Nephron (organoid): ENCODE measurements at regions not wholly inside any gene's neighbourhood (a gene's known extent, or its start where the extent isn't known, plus 50 kb on each side); places are given as distances from the start of the nearest gene placed in this dataset.
A peak's percentile ranks its signal among the peaks of the same experiment; 100 is the strongest.

ENCODE experiments used
- H3K27ac Mint-ChIP-seq, 3 experiments: 2 replicates each; pipeline ENCODE4 v1.8.0; 2020; ENCODE audit warnings: mixed read lengths in 3 of 3, mild to moderate bottlenecking in 2 of 3, moderate library complexity in 1 of 3
- H3K27me3 Mint-ChIP-seq: 2 replicates; pipeline ENCODE4 v1.8.0; 2021; ENCODE audit warnings: low read depth, mild to moderate bottlenecking, moderate library complexity, mixed read lengths
- H3K36me3 Mint-ChIP-seq: 2 replicates; pipeline ENCODE4 v1.8.0; 2020; ENCODE audit warnings: low read depth, mixed read lengths
- H3K4me1 Mint-ChIP-seq: 2 replicates; pipeline ENCODE4 v1.8.0; 2020; ENCODE audit warnings: mixed read lengths
- H3K4me3 Mint-ChIP-seq, 3 experiments: 2 replicates each; pipeline ENCODE4 v1.8.0; 2020; ENCODE audit warnings: mild to moderate bottlenecking in 3 of 3, mixed read lengths in 3 of 3, moderate library complexity in 2 of 3
- H3K9me3 Mint-ChIP-seq: 2 replicates; pipeline ENCODE4 v1.8.0; 2020; ENCODE audit warnings: mixed read lengths
- CTCF ChIP-seq, 3 experiments: fragments of 200-600 bp; sonication (generic); IDR thresholded peaks; one replicate each; pipeline ENCODE4 v1.5.0; 2021; ENCODE audit warnings: antibody characterized with exemption in 3 of 3; ENCODE audit not compliant: unreplicated experiment in 3 of 3

GRCh38 chr5:103356350-103357091 lies 98.0 kb downstream of the MACIR start:
- no peak for TF ChIP-seq CTCF (IDR thresholded peaks at IDR 0.05; ENCODE audit: unreplicated experiment in 3 of 3)
- Mint-ChIP-seq H3K4me3 (no peak overlapping the region), H3K4me1 (peaks cover 38% of the 10 kb centered on the region), H3K36me3 (no peaks in the 10 kb centered on the region), H3K9me3 (peaks cover 3% of the 10 kb centered on the region), H3K27ac (peak overlapping the region in 1 of 3 experiments; percentile 34), H3K27me3 (no peaks in the 10 kb centered on the region)

- Mint-ChIP-seq H3K36me3 (no peaks in the 10 kb centered on the region), H3K9me3 (no peaks in the 10 kb centered on the region), H3K27me3 (no peaks in the 10 kb centered on the region), H3K27ac (peak overlapping the region in 2 of 3 experiments; percentile 17 to 34), H3K4me1 (peaks cover 38% of the 10 kb centered on the region), H3K4me3 (no peak overlapping the region)
- no peak for TF ChIP-seq CTCF (IDR thresholded peaks at IDR 0.05; ENCODE audit: unreplicated experiment in 3 of 3)
Observed at GRCh38 chr5:103355579-103355978, 97.0 kb downstream of the MACIR start.

GRCh38 chr5:103354446-103354845 lies 95.9 kb downstream of the MACIR start:
- H3K27me3 Mint-ChIP-seq: no peaks in the 10 kb centered on the region

GRCh38 chr5:103353581-103353980 lies 95.0 kb downstream of the MACIR start:
- H3K9me3 Mint-ChIP-seq: no peaks in the 10 kb centered on the region
- H3K27me3 Mint-ChIP-seq: no peaks in the 10 kb centered on the region
- no peak overlapping the region for H3K4me3 Mint-ChIP-seq
- no peaks in the 10 kb centered on the region for H3K36me3 Mint-ChIP-seq
- no peak overlapping the region for H3K27ac Mint-ChIP-seq
- H3K4me1 Mint-ChIP-seq: peaks cover 26% of the 10 kb centered on the region
- TF ChIP-seq CTCF (IDR thresholded peaks at IDR 0.05; ENCODE audit: unreplicated experiment in 3 of 3): no peak

More at GRCh38 chr5:103354446-103354845, 95.9 kb downstream of the MACIR start:
- TF ChIP-seq CTCF (IDR thresholded peaks at IDR 0.05; ENCODE audit: unreplicated experiment in 3 of 3): no peak
- H3K4me1 Mint-ChIP-seq: peaks cover 35% of the 10 kb centered on the region
- H3K9me3 Mint-ChIP-seq: no peaks in the 10 kb centered on the region
- H3K27ac Mint-ChIP-seq: no peak overlapping the region
- H3K4me3 Mint-ChIP-seq: no peak overlapping the region
- no peaks in the 10 kb centered on the region for H3K36me3 Mint-ChIP-seq

- H3K27ac Mint-ChIP-seq: no peak overlapping the region
- H3K4me3 Mint-ChIP-seq: no peak overlapping the region
- no peaks in the 10 kb centered on the region for H3K27me3 Mint-ChIP-seq
- H3K4me1 Mint-ChIP-seq: no peaks in the 10 kb centered on the region
- peaks cover 5% of the 10 kb centered on the region for H3K9me3 Mint-ChIP-seq
- no peak for TF ChIP-seq CTCF (IDR thresholded peaks at IDR 0.05; ENCODE audit: unreplicated experiment in 3 of 3)
- H3K36me3 Mint-ChIP-seq: no peaks in the 10 kb centered on the region
Observed at GRCh38 chr5:103347716-103348423, 89.3 kb downstream of the MACIR start.
